ACC112 (cell line): ENCODE measurements at regions not wholly inside any gene's neighbourhood (a gene's known extent, or its start where the extent isn't known, plus 50 kb on each side); places are given as distances from the start of the nearest gene placed in this dataset.
"Not testable (repeated sequence)": the region's sequence is repeated elsewhere in the genome, so short reads cannot be mapped to it uniquely, and the experiment has no call there.

Experiments used
- H2AFZ ChIP-seq: fragments of 200-600 bp; sonication (generic); one replicate; pipeline ENCODE4 v1.6.0; 2017; ENCODE audit warnings: antibody characterized with exemption, low read length; ENCODE audit not compliant: unreplicated experiment
- H3K27ac ChIP-seq: fragments of 200-600 bp; sonication (generic); 2 replicates; pipeline ENCODE4 v1.5.1; 2014; ENCODE audit warnings: low read depth, mild to moderate bottlenecking, antibody characterized with exemption, low read length, moderate library complexity
- H3K27me3 ChIP-seq: fragments of 200-600 bp; sonication (generic); 2 replicates; pipeline ENCODE4 v1.6.1; 2014; ENCODE audit warnings: mild to moderate bottlenecking, antibody characterized with exemption, low read length, moderate library complexity, mixed read lengths; ENCODE audit not compliant: insufficient read depth
- H3K36me3 ChIP-seq: fragments of 200-600 bp; sonication (generic); 2 replicates; pipeline ENCODE4 v1.6.1; 2016; ENCODE audit warnings: mild to moderate bottlenecking, antibody characterized with exemption, low read length, moderate library complexity, mixed read lengths; ENCODE audit not compliant: insufficient read depth
- H3K4me1 ChIP-seq: fragments of 200-600 bp; sonication (generic); one replicate; pipeline ENCODE4 v1.6.1; 2016; ENCODE audit warnings: low read length, mixed read lengths; ENCODE audit not compliant: insufficient read depth, unreplicated experiment, control insufficient read depth
- H3K4me3 ChIP-seq: fragments of 200-600 bp; sonication (generic); 2 replicates; pipeline ENCODE4 v1.5.1; 2014; ENCODE audit warnings: mild to moderate bottlenecking, low read depth, low read length
- H3K79me2 ChIP-seq: fragments of 200-600 bp; sonication (generic); one replicate; pipeline ENCODE4 v1.6.0; 2016; ENCODE audit warnings: low read length; ENCODE audit not compliant: control insufficient read depth, unreplicated experiment, insufficient read depth

DNA sequence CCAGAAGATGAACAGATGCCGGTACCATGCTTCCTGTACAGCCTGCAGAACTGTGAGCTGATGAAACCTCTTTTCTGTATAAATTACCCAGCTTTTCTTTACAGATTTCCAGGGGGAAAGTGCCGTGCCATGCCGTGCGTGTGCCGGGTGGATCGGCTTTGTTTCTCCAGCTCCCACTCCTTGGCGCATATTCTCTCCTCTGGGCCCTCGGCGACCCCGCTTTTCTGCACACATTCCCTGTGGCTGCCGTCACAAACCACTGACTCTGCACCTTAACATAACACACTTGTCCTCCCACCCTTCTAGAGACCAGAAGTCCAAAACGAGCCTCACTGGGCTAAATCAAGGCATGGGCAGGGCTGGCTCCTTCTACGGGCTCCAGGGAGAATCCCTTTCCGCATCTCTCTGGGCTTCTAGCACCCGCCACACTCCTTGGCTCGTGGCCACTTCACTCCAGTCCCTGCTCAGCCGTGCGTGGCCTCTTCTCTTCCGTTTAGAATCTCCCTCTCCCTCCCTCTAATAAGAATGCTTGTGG is 164.9 kb downstream of the C16orf95 start:
- Histone ChIP-seq H3K4me1 (peaks cover 11% of the 10 kb centered on the region), H3K36me3 (no peaks in the 10 kb centered on the region), H3K79me2 (no peaks in the 10 kb centered on the region), H3K4me3 (no peak overlapping the region), H3K27ac (no peak overlapping the region), H3K27me3 (no peaks in the 10 kb centered on the region), H2AFZ (no peak overlapping the region)

DNA sequence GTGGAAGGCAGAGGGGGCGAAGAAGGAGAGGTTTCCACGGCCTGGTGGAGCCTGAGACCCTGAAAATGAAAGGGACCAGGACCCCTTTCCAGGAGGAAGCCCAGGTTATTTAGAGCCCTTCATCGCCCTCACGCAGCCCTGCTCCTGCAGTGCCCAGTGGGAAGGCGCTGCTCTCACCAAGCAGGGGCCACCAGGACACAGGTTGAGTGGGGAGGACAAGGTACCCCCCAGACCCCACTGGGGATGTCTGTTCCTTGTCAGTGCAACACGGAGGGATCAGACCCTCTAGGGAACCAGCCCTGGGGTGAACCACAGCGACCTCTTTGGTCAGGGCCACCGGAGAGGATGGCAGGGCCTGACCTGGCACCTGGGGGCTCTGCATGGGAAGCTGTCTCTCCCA is 163.9 kb downstream of the C16orf95 start:
- no peak overlapping the region for H3K4me3 ChIP-seq
- H3K79me2 ChIP-seq: no peaks in the 10 kb centered on the region
- no peaks in the 10 kb centered on the region for H3K36me3 ChIP-seq
- no peak overlapping the region for H2AFZ ChIP-seq
- H3K27ac ChIP-seq: no peak overlapping the region
- H3K27me3 ChIP-seq: no peaks in the 10 kb centered on the region
- peaks cover 10% of the 10 kb centered on the region for H3K4me1 ChIP-seq

DNA sequence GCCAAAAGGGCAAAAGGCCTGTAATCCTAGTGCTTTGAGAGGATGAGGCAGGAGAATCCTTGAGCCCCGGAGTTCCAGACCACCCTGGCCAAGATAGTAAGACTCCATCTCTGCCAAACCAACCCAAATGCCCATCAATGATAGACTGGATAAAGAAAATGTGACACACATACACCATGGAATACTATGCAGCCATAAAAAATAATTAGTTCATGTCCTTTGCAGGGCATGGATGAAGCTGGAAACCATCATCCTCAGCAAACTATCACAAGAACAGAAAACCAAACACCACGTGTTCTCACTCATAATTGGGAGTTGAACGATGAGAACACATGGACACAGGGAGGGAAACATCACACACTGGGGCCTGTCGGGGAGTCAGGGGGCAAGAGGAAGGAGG is 161.9 kb downstream of the C16orf95 start:
- H3K36me3 ChIP-seq, H3K27ac ChIP-seq, H2AFZ ChIP-seq, H3K4me1 ChIP-seq, H3K27me3 ChIP-seq, H3K79me2 ChIP-seq, H3K4me3 ChIP-seq: not testable (repeated sequence)

DNA sequence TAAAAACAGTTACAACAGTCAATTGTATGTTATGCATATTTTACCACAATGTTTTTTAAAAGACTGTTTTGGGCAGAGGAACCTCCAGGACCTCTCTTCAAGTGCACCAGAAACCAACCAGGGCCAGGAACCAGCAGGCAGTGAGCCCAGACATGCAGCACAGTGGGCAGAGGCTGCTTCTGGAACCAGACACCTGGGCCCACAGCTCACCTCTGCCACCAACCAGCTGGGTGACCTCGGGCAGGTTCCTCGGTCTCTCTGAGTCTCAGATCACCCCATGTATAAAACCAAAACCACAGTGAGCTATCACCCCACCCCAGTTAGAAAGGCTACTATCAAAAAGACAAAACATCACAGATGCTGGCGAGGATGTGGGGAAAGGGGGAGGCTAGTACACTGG is 161.0 kb downstream of the C16orf95 start:
- Histone ChIP-seq H3K27me3 (0 out of 2 replicates have a peak, but pooled peaks cover 5% of the 10 kb centered on the region), H3K36me3 (no peaks in the 10 kb centered on the region), H3K27ac (no peak overlapping the region), H3K4me3 (no peak overlapping the region), H2AFZ (no peak overlapping the region), H3K4me1 (no peaks in the 10 kb centered on the region), H3K79me2 (no peaks in the 10 kb centered on the region)

DNA sequence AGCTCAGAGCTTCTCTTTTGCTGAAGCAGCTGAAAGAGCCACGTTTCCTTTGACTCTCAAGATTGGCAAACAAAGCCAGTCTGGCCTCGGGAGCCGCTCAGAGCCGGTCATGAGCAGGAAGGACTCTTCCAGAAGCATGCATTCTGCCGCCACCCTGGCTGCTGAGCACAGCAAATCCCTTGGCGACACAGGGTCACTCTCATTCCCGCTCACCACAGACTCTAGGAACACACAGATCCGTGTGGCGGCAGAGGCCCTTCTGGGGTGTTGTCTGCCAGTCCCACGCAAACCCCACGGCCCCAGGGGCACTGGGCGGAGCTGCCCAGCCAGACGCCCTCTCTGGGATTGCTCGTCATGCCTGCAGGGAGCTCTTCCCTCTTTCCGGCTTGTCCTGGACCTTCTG is 157.0 kb downstream of the C16orf95 start:
- 0 out of 2 replicates have a peak, but pooled peaks cover 5% of the 10 kb centered on the region for H3K27me3 ChIP-seq
- H3K4me3 ChIP-seq: no peak overlapping the region
- H2AFZ ChIP-seq: no peak overlapping the region
- H3K4me1 ChIP-seq: no peaks in the 10 kb centered on the region
- no peaks in the 10 kb centered on the region for H3K36me3 ChIP-seq
- H3K79me2 ChIP-seq: no peaks in the 10 kb centered on the region
- H3K27ac ChIP-seq: no peak overlapping the region

DNA sequence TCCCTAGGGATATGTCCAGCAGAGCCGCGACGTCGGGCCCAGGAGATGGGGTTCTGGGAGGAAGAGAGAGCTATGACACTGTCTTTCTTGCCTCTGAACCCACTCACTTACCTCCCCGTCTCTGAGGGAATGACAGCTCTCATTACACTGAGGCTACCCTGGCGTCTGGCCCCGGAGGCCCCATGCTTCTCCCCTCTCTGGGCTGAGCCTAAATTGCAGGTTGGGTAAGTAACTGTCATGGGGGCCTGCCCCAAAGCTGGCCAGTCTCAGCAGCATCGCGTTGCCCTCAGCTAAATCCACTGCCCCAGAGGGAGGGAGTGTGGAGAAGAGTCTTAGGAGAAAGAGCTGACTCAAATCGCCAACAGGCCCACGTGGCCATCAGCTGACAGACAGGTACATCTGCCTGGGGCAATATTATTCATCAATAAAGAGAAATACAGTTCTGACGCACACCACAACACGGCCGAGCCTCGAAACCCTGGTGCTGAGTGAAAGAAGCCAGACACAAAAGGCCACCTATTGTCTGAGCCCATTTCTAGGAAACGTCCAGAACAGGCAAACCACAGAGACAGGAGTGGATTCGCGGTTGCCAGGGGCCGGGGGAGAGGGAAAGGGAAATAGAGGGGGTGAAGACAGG is 156.4 kb downstream of the C16orf95 start:
- Histone ChIP-seq H3K27ac (no peak overlapping the region), H3K27me3 (0 out of 2 replicates have a peak, but pooled peaks cover 5% of the 10 kb centered on the region), H2AFZ (no peak overlapping the region), H3K79me2 (no peaks in the 10 kb centered on the region), H3K4me1 (no peaks in the 10 kb centered on the region), H3K36me3 (no peaks in the 10 kb centered on the region), H3K4me3 (no peak overlapping the region)

DNA sequence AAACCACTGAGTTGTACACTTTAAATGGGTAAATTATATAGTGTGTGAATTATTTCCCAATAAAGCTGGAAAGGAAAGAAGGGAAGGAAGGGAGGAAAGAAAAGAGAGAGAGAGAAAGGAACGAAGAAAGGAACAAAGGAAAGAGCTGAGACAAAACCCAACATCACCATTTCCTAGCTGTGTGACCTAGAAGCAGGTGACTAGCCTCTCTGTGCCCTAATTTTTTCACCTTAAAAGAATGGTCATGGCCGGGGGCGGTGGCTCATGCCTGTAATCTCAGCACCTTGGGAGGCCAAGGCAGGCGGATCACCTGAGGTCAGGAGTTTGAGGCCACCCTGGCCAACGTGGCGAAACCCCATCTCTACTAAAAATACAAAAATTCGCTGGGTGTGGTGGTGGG is 155.8 kb downstream of the C16orf95 start:
- H3K27ac ChIP-seq, H3K36me3 ChIP-seq, H2AFZ ChIP-seq, H3K4me1 ChIP-seq, H3K79me2 ChIP-seq, H3K27me3 ChIP-seq, H3K4me3 ChIP-seq: not testable (repeated sequence)

DNA sequence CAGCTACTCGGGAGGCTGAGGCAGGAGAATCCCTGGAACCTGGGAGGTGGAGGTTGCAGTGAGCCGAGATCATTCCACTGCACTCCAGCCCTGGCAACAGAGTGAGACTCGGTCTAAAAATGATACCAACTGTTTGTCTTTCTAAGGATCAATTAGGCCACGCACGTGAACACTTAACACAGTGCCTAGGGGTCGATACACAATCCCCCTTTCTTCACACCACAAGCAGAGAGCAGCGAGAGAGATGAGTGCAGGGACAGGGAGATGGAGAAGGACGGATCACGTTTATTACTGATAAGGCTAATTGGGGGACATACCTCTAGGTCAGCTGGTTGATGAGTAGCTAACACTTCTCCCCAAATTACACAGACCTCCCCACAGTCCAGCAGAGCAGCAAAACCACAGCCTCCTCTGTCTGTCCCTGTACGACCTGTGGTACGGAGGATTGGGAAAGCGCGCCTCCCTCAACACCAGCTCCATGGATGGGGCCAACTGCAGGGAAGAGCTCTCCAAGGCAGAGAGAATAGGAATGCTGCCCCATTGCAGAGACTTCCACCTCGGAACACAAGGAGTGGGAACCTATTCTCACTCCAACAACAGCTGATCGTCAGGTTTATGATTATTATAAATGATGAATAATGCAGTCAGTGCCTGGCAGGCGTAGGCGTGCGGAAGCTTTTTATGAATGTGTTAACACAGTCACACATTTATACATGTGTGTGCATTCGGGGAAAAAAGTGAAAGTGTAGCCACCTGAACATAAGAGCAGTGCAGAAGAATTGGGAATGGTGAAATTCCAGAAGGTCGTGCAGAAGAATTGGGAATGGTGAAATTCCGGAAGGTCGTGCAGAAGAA is 155.1 kb downstream of the C16orf95 start:
- no peak overlapping the region for H3K27ac ChIP-seq
- H2AFZ ChIP-seq: no peak overlapping the region
- H3K4me3 ChIP-seq: no peak overlapping the region
- H3K27me3 ChIP-seq: 0 out of 2 replicates have a peak, but pooled peaks cover 5% of the 10 kb centered on the region
- no peaks in the 10 kb centered on the region for H3K4me1 ChIP-seq
- H3K79me2 ChIP-seq: no peaks in the 10 kb centered on the region
- no peaks in the 10 kb centered on the region for H3K36me3 ChIP-seq

DNA sequence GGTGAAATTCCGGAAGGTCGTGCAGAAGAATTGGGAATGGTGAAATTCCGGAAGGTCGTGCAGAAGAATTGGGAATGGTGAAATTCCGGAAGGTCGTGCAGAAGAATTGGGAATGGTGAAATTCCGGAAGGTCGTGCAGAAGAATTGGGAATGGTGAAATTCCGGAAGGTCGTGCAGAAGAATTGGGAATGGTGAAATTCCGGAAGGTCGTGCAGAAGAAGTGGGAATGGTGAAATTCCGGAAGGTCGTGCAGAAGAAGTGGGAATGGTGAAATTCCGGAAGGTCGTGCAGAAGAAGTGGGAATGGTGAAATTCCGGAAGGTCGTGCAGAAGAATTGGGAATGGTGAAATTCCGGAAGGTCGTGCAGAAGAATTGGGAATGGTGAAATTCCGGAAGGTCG is 154.4 kb downstream of the C16orf95 start:
- not testable (repeated sequence) for H3K4me1 ChIP-seq, H3K4me3 ChIP-seq, H3K79me2 ChIP-seq, H2AFZ ChIP-seq, H3K27me3 ChIP-seq, H3K36me3 ChIP-seq, H3K27ac ChIP-seq

DNA sequence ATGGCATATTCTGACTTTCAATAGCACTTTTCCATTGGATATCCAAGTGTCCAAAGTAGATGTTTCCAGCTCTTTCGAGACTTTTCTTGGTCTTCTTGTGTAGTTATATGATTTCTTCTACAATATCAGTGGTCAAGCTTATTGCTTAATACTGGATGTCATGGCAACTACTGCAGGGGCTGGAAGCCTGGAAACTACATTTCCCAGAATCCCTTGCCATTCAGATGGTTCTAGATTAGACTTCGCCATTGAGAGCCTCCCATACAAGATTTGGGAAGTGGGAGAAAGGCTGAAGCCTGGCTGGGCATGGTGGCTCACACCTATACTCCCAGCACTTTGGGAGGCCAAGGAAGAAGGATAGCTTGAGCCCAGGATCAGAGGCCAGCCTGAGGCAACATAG is 153.6 kb downstream of the C16orf95 start:
- Histone ChIP-seq H3K4me1 (no peaks in the 10 kb centered on the region), H3K79me2 (no peaks in the 10 kb centered on the region), H2AFZ (no peak overlapping the region), H3K27ac (no peak overlapping the region), H3K36me3 (no peaks in the 10 kb centered on the region), H3K27me3 (0 out of 2 replicates have a peak, but pooled peaks cover 5% of the 10 kb centered on the region), H3K4me3 (no peak overlapping the region)

DNA sequence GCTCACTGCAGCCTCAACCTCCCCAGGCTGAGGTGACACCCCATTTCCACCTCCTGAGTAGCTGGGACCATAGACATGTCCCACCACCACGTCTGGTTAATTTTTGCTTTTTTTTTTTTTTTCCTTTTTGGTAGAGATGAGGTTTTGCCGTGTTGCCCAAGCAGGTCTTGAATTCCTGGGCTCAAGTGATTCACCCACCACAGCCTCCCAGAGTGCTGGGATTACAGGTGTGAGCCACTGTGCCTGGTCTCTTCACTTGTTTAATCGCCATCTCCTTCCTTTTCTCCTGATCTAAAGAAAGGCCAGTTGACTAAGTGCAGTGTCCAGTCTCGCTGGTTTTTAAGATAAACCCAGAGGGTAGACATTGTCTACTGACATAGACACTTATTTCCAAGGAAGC is 152.0 kb downstream of the C16orf95 start:
- H3K27me3 ChIP-seq: 0 out of 2 replicates have a peak, but pooled peaks cover 5% of the 10 kb centered on the region
- H3K4me1 ChIP-seq: no peaks in the 10 kb centered on the region
- no peak overlapping the region for H3K27ac ChIP-seq
- no peak overlapping the region for H2AFZ ChIP-seq
- H3K79me2 ChIP-seq: no peaks in the 10 kb centered on the region
- H3K4me3 ChIP-seq: no peak overlapping the region
- no peaks in the 10 kb centered on the region for H3K36me3 ChIP-seq
